Endodermal cell (in vitro differentiated cells): ENCODE measurements at regions not wholly inside any gene's neighbourhood (a gene's known extent, or its start where the extent isn't known, plus 50 kb on each side); places are given as distances from the start of the nearest gene placed in this dataset.

Experiments used
- DNase-seq: peaks from one replicate; pipeline ENCODE4 v3.0.0-alpha.2; 2017
- H3K27ac ChIP-seq: 2 replicates; pipeline ENCODE4 v1.5.1; 2013; ENCODE audit warnings: mild to moderate bottlenecking, low read depth, low read length, moderate library complexity
- H3K27me3 ChIP-seq: 2 replicates; pipeline ENCODE4 v1.6.1; 2013; ENCODE audit warnings: mild to moderate bottlenecking, low read length, moderate library complexity; ENCODE audit not compliant: insufficient read depth, control insufficient read depth, poor library complexity, severe bottlenecking
- H3K36me3 ChIP-seq: 2 replicates; pipeline ENCODE4 v1.7.0; 2013; ENCODE audit warnings: mild to moderate bottlenecking, low read length, moderate library complexity; ENCODE audit not compliant: control insufficient read depth, insufficient read depth
- H3K4me1 ChIP-seq: one replicate; pipeline ENCODE4 v1.7.0; 2013; ENCODE audit warnings: low read length; ENCODE audit not compliant: control insufficient read depth, insufficient read depth
- H3K4me3 ChIP-seq: 2 replicates; pipeline ENCODE4 v1.5.1; 2013; ENCODE audit warnings: mild to moderate bottlenecking, low read length, moderate library complexity
- H3K9ac ChIP-seq: 2 replicates; pipeline ENCODE4 v1.6.1; 2013; ENCODE audit warnings: mild to moderate bottlenecking, low read length, moderate library complexity; ENCODE audit not compliant: poor library complexity, severe bottlenecking; ENCODE audit errors: extremely low read depth
- H3K9me3 ChIP-seq: 2 replicates; pipeline ENCODE4 v1.6.1; 2013; ENCODE audit warnings: mild to moderate bottlenecking, low read length, moderate library complexity; ENCODE audit not compliant: control insufficient read depth
- H3K27ac Mint-ChIP-seq: 2 replicates; pipeline ENCODE4 v1.8.0; 2020; ENCODE audit warnings: mixed read lengths
- H3K27me3 Mint-ChIP-seq: 2 replicates; pipeline ENCODE4 v1.8.0; 2021; ENCODE audit warnings: mild to moderate bottlenecking, mixed read lengths; ENCODE audit not compliant: insufficient read depth
- H3K36me3 Mint-ChIP-seq: 2 replicates; pipeline ENCODE4 v1.8.0; 2020; ENCODE audit warnings: low read depth, mixed read lengths
- H3K4me1 Mint-ChIP-seq: 2 replicates; pipeline ENCODE4 v1.8.0; 2020; ENCODE audit warnings: mixed read lengths
- H3K4me3 Mint-ChIP-seq: 2 replicates; pipeline ENCODE4 v1.8.0; 2020; ENCODE audit warnings: mild to moderate bottlenecking, moderate library complexity, mixed read lengths
- H3K9me3 Mint-ChIP-seq: 2 replicates; pipeline ENCODE4 v1.8.0; 2020; ENCODE audit warnings: mild to moderate bottlenecking, mixed read lengths
- CTCF ChIP-seq: fragments of 200-600 bp; sonication (generic); conservative IDR thresholded peaks from 2 replicates; pipeline ENCODE4 v1.5.0; 2021; ENCODE audit warnings: antibody characterized with exemption, mild to moderate bottlenecking
- WGBS, 2 experiments: methylation state at CpG; one replicate each; pipeline versions ENCODE4 v1.1.5 to v1.1.7; 2013; ENCODE audit warnings: missing lambda C conversion rate in 2 of 2, mixed read lengths in 1 of 2; ENCODE audit not compliant: insufficient coverage in 1 of 2, insufficient read length in 1 of 2; 5-methylcytosine and 5-hydroxymethylcytosine counted together

GRCh38 chr2:67984600-67984999 is 78.2 kb downstream of the C1D start:
- Histone ChIP-seq H3K27me3 (no peaks in the 10 kb centered on the region), H3K4me3 (no peak overlapping the region), H3K27ac (no peak overlapping the region), H3K9me3 (peaks cover 15% of the 10 kb centered on the region), H3K4me1 (no peaks in the 10 kb centered on the region), H3K9ac (no peak overlapping the region), H3K36me3 (no peaks in the 10 kb centered on the region)
- no peak overlapping the region for H3K4me3 Mint-ChIP-seq
- no peak for TF ChIP-seq CTCF
- H3K36me3 Mint-ChIP-seq: no peaks in the 10 kb centered on the region
- H3K4me1 Mint-ChIP-seq: no peaks in the 10 kb centered on the region
- H3K9me3 Mint-ChIP-seq: peaks cover 3% of the 10 kb centered on the region
- no peak for DNase-seq
- H3K27ac Mint-ChIP-seq: no peak overlapping the region
- WGBS, 2 experiments: 85 to 92% methylated on average over 2 of the region's 2 CpGs
- peaks cover 4% of the 10 kb centered on the region for H3K27me3 Mint-ChIP-seq

GRCh38 chr2:67985586-67985985 is 77.2 kb downstream of the C1D start:
- no peak for DNase-seq
- WGBS, 2 experiments: 89 to 95% methylated on average over 2 of the region's 2 CpGs
- TF ChIP-seq CTCF: no peak
- peaks cover 10% of the 10 kb centered on the region for H3K9me3 ChIP-seq
- H3K4me3 ChIP-seq: no peak overlapping the region
- no peak overlapping the region for H3K27ac Mint-ChIP-seq
- no peaks in the 10 kb centered on the region for H3K27me3 ChIP-seq
- no peaks in the 10 kb centered on the region for H3K36me3 Mint-ChIP-seq
- no peaks in the 10 kb centered on the region for H3K4me1 ChIP-seq
- no peaks in the 10 kb centered on the region for H3K4me1 Mint-ChIP-seq
- H3K27ac ChIP-seq: no peak overlapping the region
- peaks cover 3% of the 10 kb centered on the region for H3K9me3 Mint-ChIP-seq
- H3K36me3 ChIP-seq: no peaks in the 10 kb centered on the region
- peaks cover 4% of the 10 kb centered on the region for H3K27me3 Mint-ChIP-seq
- H3K9ac ChIP-seq: no peak overlapping the region
- H3K4me3 Mint-ChIP-seq: no peak overlapping the region

- H3K4me1 Mint-ChIP-seq: no peaks in the 10 kb centered on the region
- no peaks in the 10 kb centered on the region for H3K36me3 ChIP-seq
- H3K9ac ChIP-seq: no peak overlapping the region
Observed at GRCh38 chr2:67986258-67986657, 76.5 kb downstream of the C1D start.

More at GRCh38 chr2:67986258-67986657, 76.5 kb downstream of the C1D start:
- H3K9me3 ChIP-seq: peaks cover 3% of the 10 kb centered on the region
- Mint-ChIP-seq H3K27ac (no peak overlapping the region), H3K27me3 (peaks cover 8% of the 10 kb centered on the region), H3K36me3 (no peaks in the 10 kb centered on the region), H3K4me3 (no peak overlapping the region), H3K9me3 (peaks cover 3% of the 10 kb centered on the region)
- H3K27me3 ChIP-seq: no peaks in the 10 kb centered on the region
- no peaks in the 10 kb centered on the region for H3K4me1 ChIP-seq
- no peak overlapping the region for H3K27ac ChIP-seq
- DNase-seq: no peak
- no peak overlapping the region for H3K4me3 ChIP-seq
- no peak for TF ChIP-seq CTCF
- WGBS, 2 experiments: no CpG with 5 or more reads among the region's 2 CpGs
